ENCODE measurements at regions not wholly inside any gene's neighbourhood (a gene's known extent, or its start where the extent isn't known, plus 50 kb on each side); places are given as distances from the start of the nearest gene placed in this dataset.

DNA sequence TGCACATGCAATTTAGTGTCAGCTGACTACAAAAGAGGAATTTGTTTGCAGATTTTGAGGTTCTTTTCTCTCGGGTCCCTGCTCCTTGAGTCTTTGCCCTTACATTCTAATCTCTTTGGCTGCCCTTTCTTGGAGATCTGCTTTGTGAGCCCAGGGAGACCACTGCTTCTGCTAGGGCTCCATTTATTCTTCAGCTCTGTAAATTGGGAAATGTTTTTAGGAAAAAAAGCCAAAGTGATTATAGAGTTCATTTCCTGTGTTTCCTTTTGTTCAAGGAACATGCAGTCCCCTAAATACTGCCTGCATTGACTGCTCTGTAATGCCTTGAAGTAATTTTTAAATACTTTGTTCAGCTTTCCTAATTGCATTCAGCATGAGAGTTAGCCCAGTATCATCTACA, 197.4 kb downstream of the CSNK1G3 start:
- intact Hi-C loops (cut with micrococcal nuclease; ENCODE audit: unreplicated experiment): no loop called here
- H3K36me3 Mint-ChIP-seq (ENCODE audit: insufficient read depth, unreplicated experiment): no peaks in the 10 kb centered on the region
- BruUV-seq (replicated peaks): no TSS peak
- no peak for DNase-seq
- H3K4me1 Mint-ChIP-seq (ENCODE audit: low read depth, unreplicated experiment): no peaks in the 10 kb centered on the region
- TF ChIP-seq, protein P1, sequence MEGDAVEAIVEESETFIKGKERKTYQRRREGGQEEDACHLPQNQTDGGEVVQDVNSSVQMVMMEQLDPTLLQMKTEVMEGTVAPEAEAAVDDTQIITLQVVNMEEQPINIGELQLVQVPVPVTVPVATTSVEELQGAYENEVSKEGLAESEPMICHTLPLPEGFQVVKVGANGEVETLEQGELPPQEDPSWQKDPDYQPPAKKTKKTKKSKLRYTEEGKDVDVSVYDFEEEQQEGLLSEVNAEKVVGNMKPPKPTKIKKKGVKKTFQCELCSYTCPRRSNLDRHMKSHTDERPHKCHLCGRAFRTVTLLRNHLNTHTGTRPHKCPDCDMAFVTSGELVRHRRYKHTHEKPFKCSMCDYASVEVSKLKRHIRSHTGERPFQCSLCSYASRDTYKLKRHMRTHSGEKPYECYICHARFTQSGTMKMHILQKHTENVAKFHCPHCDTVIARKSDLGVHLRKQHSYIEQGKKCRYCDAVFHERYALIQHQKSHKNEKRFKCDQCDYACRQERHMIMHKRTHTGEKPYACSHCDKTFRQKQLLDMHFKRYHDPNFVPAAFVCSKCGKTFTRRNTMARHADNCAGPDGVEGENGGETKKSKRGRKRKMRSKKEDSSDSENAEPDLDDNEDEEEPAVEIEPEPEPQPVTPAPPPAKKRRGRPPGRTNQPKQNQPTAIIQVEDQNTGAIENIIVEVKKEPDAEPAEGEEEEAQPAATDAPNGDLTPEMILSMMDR (IDR thresholded peaks at IDR 0.05; ENCODE audit: unreplicated experiment): no peak
- H3K9me3 Mint-ChIP-seq (ENCODE audit: low read depth, unreplicated experiment): peaks cover 7% of the 10 kb centered on the region
- no peaks in the 10 kb centered on the region for H3K27me3 Mint-ChIP-seq (ENCODE audit: unreplicated experiment)
- H3K27ac Mint-ChIP-seq (ENCODE audit: unreplicated experiment): no peak overlapping the region
- CTCF ChIA-PET: interaction anchor here (1.1 kb wide), 1 partner anchor 9 kb away, joined by 3 read pairs; no protein-coding TSS in a partner anchor
- no peak overlapping the region for H3K4me3 Mint-ChIP-seq (ENCODE audit: low read depth, unreplicated experiment)

DNA sequence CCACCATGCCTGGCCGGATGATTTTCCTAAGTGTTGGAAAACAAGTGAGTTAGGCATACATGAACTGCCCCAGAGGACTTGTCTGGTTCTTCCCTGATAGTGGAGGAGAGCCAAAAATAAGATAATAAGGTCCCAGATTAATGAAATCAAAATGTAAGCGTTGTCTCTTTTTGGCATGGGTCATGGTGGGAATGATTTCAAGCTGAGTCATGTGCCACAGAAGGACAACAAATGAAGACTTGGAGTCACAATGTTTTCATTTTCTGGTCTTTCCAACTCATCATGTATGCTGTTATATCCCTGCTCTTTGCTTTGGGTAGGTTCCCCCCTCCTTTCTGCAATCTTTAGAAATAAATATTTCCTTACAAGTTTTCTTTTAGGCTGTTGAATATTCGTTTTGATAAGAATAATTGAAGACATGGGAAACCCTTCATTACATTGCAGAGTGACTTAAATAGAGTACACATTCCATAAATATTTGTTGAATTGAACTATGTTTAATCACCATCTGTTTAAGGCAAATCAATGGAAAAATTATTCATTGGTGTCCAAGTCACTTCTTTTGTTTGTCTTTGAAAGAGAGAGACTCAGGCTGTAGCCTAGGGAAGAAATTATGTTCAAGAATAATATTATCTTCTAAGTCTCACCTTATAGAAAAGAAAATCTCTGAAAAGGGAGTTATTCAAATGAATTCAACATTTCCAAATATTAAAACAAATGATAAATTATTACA, 196.3 kb downstream of the CSNK1G3 start:
- TF ChIP-seq, protein P1 (IDR thresholded peaks at IDR 0.05; ENCODE audit: unreplicated experiment): no peak
- no peak for DNase-seq
- Mint-ChIP-seq H3K27me3 (ENCODE audit: unreplicated experiment) (no peaks in the 10 kb centered on the region), H3K4me1 (ENCODE audit: low read depth, unreplicated experiment) (no peaks in the 10 kb centered on the region), H3K9me3 (ENCODE audit: low read depth, unreplicated experiment) (peaks cover 7% of the 10 kb centered on the region), H3K4me3 (ENCODE audit: low read depth, unreplicated experiment) (no peak overlapping the region), H3K27ac (ENCODE audit: unreplicated experiment) (no peak overlapping the region), H3K36me3 (ENCODE audit: insufficient read depth, unreplicated experiment) (no peaks in the 10 kb centered on the region)
- CTCF ChIA-PET: interaction anchor here (0.6 to 1.1 kb wide), 3 partner anchors 8 to 1550 kb away, joined by 3 to 8 read pairs (median 3); no protein-coding TSS in a partner anchor
- intact Hi-C loops (cut with micrococcal nuclease; ENCODE audit: unreplicated experiment): no loop called here
- no TSS peak for BruUV-seq (replicated peaks)

DNA sequence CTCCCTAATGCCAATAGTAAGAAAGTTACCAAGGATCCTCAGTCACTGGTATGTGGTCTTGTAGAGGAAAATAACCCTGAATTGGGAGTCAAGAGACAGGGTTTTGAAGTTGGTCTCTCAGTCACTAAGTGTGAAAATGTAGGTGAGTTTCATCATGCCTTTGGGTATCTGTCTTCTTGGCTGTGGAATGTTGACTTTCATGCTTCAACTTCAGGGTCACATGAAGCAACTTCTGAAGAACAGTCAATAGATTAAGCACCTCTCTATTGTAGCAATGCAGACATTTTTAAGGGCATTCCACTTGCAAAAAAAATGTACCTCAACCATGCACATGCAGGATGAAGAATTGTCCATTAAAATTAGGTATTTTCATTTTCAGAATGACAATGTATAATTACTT, 194.6 kb downstream of the CSNK1G3 start:
- no peaks in the 10 kb centered on the region for H3K27me3 Mint-ChIP-seq (ENCODE audit: unreplicated experiment)
- no peaks in the 10 kb centered on the region for H3K4me1 Mint-ChIP-seq (ENCODE audit: low read depth, unreplicated experiment)
- no TSS peak for BruUV-seq (replicated peaks)
- CTCF ChIA-PET: no interaction called here
- no peak overlapping the region for H3K27ac Mint-ChIP-seq (ENCODE audit: unreplicated experiment)
- H3K36me3 Mint-ChIP-seq (ENCODE audit: insufficient read depth, unreplicated experiment): no peaks in the 10 kb centered on the region
- TF ChIP-seq, protein P1 (IDR thresholded peaks at IDR 0.05; ENCODE audit: unreplicated experiment): no peak
- H3K4me3 Mint-ChIP-seq (ENCODE audit: low read depth, unreplicated experiment): no peak overlapping the region
- intact Hi-C loops (cut with micrococcal nuclease; ENCODE audit: unreplicated experiment): no loop called here
- DNase-seq: no peak
- H3K9me3 Mint-ChIP-seq (ENCODE audit: low read depth, unreplicated experiment): peaks cover 4% of the 10 kb centered on the region

DNA sequence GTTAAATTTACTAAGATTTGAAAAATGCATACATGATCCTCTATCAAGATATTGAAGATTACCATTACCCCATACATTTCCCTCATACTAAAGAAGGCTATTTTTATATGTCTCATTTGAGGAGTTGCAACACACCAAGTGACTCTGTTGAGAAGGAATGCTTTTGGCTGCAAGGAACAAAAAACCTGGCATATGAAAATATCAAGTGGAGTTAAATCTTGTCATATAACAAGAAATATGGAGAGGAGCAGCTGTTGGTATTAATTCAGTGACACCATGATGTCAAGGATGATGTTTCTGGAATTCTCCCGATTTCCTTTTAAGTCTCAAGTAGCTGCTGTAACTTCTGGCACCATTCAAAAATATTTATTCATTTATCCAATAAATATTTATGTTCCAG, 193.8 kb downstream of the CSNK1G3 start:
- TF ChIP-seq, protein P1 (IDR thresholded peaks at IDR 0.05; ENCODE audit: unreplicated experiment): no peak
- DNase-seq: no peak
- Mint-ChIP-seq H3K27me3 (ENCODE audit: unreplicated experiment) (no peaks in the 10 kb centered on the region), H3K27ac (ENCODE audit: unreplicated experiment) (no peak overlapping the region), H3K4me1 (ENCODE audit: low read depth, unreplicated experiment) (peaks cover 5% of the 10 kb centered on the region), H3K9me3 (ENCODE audit: low read depth, unreplicated experiment) (peaks cover 3% of the 10 kb centered on the region), H3K36me3 (ENCODE audit: insufficient read depth, unreplicated experiment) (no peaks in the 10 kb centered on the region), H3K4me3 (ENCODE audit: low read depth, unreplicated experiment) (no peak overlapping the region)
- intact Hi-C loops (cut with micrococcal nuclease; ENCODE audit: unreplicated experiment): no loop called here
- BruUV-seq (replicated peaks): no TSS peak
- CTCF ChIA-PET: no interaction called here
